GM18508 (cell line): ENCODE measurements at regions not wholly inside any gene's neighbourhood (a gene's known extent, or its start where the extent isn't known, plus 50 kb on each side); places are given as distances from the start of the nearest gene placed in this dataset.

Experiments used
- ATAC-seq: cut with Tn5 transposase; IDR thresholded peaks from one replicate; pipeline ENCODE4 v1.9.1; 2021; ENCODE audit warnings: moderate number of reproducible peaks; ENCODE audit not compliant: insufficient read depth, unreplicated experiment

GRCh38 chrX:5142644-5143043 lies 1086.0 kb downstream of the NLGN4X start:
- no peak for ATAC-seq

- ATAC-seq, result no peak
Measured at GRCh38 chrX:5122181-5122678, 1106.4 kb downstream of the NLGN4X start.

- no peak for ATAC-seq
Measured at GRCh38 chrX:5117816-5118215, 1110.9 kb downstream of the NLGN4X start.

GRCh38 chrX:5113128-5113527 lies 1115.5 kb downstream of the NLGN4X start:
- ATAC-seq, result no peak

GRCh38 chrX:5100004-5100403 lies 1128.7 kb downstream of the NLGN4X start:
- ATAC-seq, result no peak

GRCh38 chrX:5086388-5086787 lies 1142.3 kb downstream of the NLGN4X start:
- no peak for ATAC-seq

GRCh38 chrX:5084279-5084678 lies 1144.4 kb downstream of the NLGN4X start:
- ATAC-seq, result no peak

GRCh38 chrX:5082705-5083104 lies 1146.0 kb downstream of the NLGN4X start:
- ATAC-seq, result no peak

- ATAC-seq, result no peak
Measured at GRCh38 chrX:5080791-5081190, 1147.9 kb downstream of the NLGN4X start.

GRCh38 chrX:5068550-5068949 lies 1160.1 kb downstream of the NLGN4X start:
- no peak for ATAC-seq

- no peak for ATAC-seq
Measured at GRCh38 chrX:5057786-5058185, 1170.9 kb downstream of the NLGN4X start.

GRCh38 chrX:5054852-5055251 lies 1173.8 kb downstream of the NLGN4X start:
- no peak for ATAC-seq

GRCh38 chrX:5051831-5052491 lies 1176.7 kb downstream of the NLGN4X start:
- no peak for ATAC-seq

GRCh38 chrX:5042563-5042962 lies 1186.1 kb downstream of the NLGN4X start:
- no peak for ATAC-seq

GRCh38 chrX:5031792-5032191 lies 1196.9 kb downstream of the NLGN4X start:
- ATAC-seq, result no peak

- no peak for ATAC-seq
Measured at GRCh38 chrX:5015451-5015850, 1213.2 kb downstream of the NLGN4X start.

- no peak for ATAC-seq
Measured at GRCh38 chrX:4994855-4995254, 1233.8 kb downstream of the NLGN4X start.

- no peak for ATAC-seq
Measured at GRCh38 chrX:4978613-4979012, 1250.1 kb downstream of the NLGN4X start.

GRCh38 chrX:4971646-4972045 lies 1257.0 kb downstream of the NLGN4X start:
- ATAC-seq, result no peak

GRCh38 chrX:4964112-4964511 lies 1250.7 kb upstream of the PRKX start:
- no peak for ATAC-seq

GRCh38 chrX:4963432-4963831 lies 1250.0 kb upstream of the PRKX start:
- no peak for ATAC-seq

GRCh38 chrX:4944767-4945166 lies 1231.3 kb upstream of the PRKX start:
- ATAC-seq, result no peak
